SK-N-MC (cell line): ENCODE measurements at regions not wholly inside any gene's neighbourhood (a gene's known extent, or its start where the extent isn't known, plus 50 kb on each side); places are given as distances from the start of the nearest gene placed in this dataset.

ENCODE experiments used
- EZH2 ChIP-seq: fragments of 200-600 bp; sonication (generic); IDR thresholded peaks from one replicate; pipeline ENCODE4 v1.6.1; 2017; ENCODE audit warnings: antibody characterized with exemption
- FOXP2 ChIP-seq: optimal IDR thresholded peaks from 2 replicates; pipeline ENCODE3; 2011; ENCODE audit warnings: mild to moderate bottlenecking, moderate library complexity; ENCODE audit not compliant: insufficient read depth; ENCODE audit errors: extremely low read length, control extremely low read depth
- POLR2AphosphoS5 ChIP-seq: IDR thresholded peaks from 2 replicates; pipeline ENCODE4 v1.6.1; 2012; ENCODE audit warnings: mild to moderate bottlenecking, low read depth, low read length, borderline replicate concordance

GRCh38 chr10:131688304-131688703 is 212.5 kb upstream of the PPP2R2D start:
- TF ChIP-seq EZH2 = no peak
- TF ChIP-seq POLR2AphosphoS5 = no peak
- TF ChIP-seq FOXP2 = no peak
